GM10248 (cell line): ENCODE measurements at regions not wholly inside any gene's neighbourhood (a gene's known extent, or its start where the extent isn't known, plus 50 kb on each side); places are given as distances from the start of the nearest gene placed in this dataset.

ENCODE experiments used
- CTCF ChIA-PET: fragments of 300-600 bp; sonication (Branson Sonifier 250); formaldehyde crosslinking; extraction: SDS; loops from one replicate; lab custom pipeline; 2021; ENCODE audit warnings: antibody characterized with exemption; lab: Yijun Ruan, JAX
- POLR2A ChIA-PET: fragments of 350-650 bp; sonication (Branson Sonifier 250); formaldehyde crosslinking; extraction: SDS; loops from one replicate; lab custom pipeline; 2020; ENCODE audit warnings: antibody characterized with exemption; lab: Yijun Ruan, JAX
- DNase-seq: peaks from one replicate; pipeline ENCODE4 v3.0.0; 2012; ENCODE audit errors: extremely low spot score
- CTCF ChIP-seq: IDR thresholded peaks from 2 replicates; pipeline ENCODE4 v1.5.1; 2012; ENCODE audit warnings: mild to moderate bottlenecking, low read depth; ENCODE audit errors: extremely low read depth, missing control alignments, control extremely low read depth

GRCh38 chr4:120540625-120541024 lies 381.9 kb downstream of the PRDM5 start:
- DNase-seq: no peak
- ChIA-PET CTCF (no interaction called here), POLR2A (no interaction called here)
- TF ChIP-seq CTCF: no peak

DNA sequence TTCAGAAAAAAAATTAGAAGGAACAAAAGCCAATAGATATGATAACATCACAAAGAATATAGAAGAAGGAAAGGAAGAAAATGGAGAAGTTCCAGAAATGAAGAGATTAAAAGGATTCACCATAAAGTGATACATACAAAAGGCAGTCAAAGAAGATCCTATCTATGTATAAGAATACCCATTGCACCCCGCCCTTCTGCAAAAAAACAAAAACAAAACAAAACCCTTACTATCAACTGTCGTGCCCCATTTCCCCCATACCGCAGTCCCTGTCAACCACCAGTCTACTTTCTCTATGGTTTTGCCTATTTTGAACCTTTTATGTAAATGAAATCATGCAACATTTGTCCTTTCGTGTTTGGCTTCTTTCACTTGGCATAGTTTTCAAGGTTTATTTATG lies 385.6 kb downstream of the PRDM5 start:
- ChIA-PET CTCF (interaction anchor here (1.1 kb wide), 1 partner anchor 13 kb away, joined by 3 read pairs; no protein-coding TSS in a partner anchor), POLR2A (no interaction called here)
- TF ChIP-seq CTCF: no peak
- DNase-seq: no peak

DNA sequence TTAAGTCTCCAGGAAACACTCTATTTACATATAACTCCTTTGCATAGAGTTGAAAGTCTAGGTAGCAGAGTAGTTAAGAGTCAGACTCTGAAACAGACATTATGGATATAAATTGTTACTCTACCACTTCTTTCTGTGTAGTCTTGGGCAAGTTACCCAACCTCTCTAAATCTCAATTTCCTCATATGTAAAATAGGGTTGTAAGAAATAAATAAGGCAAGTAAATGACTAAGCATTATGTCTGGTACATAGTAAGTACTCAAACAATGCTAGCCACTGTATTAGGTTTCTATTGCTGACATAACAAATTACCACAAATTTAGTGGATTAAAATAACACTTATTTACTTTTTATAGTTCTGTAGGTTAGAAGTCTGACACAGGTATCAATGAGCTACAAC lies 394.1 kb downstream of the PRDM5 start:
- ChIA-PET POLR2A (no interaction called here), CTCF (no interaction called here)
- no peak for DNase-seq
- no peak for TF ChIP-seq CTCF

DNA sequence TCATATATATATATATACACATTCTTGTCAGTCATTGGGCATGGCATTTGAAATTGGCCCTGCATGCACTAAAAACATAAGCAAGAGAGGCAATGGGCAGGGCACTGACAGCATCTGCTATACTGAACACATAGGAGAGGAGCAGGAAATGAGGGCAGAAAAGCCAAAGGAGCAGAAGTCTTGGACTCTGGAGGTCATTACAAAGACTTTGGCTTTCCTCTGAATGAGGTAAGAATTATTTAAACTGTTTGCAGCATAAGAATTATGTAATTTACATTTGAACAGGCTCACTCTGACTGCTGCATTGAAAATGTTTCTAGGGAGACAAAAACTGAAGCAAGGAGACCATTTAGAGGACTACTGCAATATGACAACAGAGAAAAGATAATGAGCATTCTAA lies 396.5 kb downstream of the PRDM5 start:
- ChIA-PET POLR2A (no interaction called here), CTCF (no interaction called here)
- no peak for DNase-seq
- TF ChIP-seq CTCF: no peak

GRCh38 chr4:120525106-120525505 lies 397.4 kb downstream of the PRDM5 start:
- DNase-seq: no peak
- TF ChIP-seq CTCF: no peak
- CTCF ChIA-PET: no interaction called here
- POLR2A ChIA-PET: no interaction called here

DNA sequence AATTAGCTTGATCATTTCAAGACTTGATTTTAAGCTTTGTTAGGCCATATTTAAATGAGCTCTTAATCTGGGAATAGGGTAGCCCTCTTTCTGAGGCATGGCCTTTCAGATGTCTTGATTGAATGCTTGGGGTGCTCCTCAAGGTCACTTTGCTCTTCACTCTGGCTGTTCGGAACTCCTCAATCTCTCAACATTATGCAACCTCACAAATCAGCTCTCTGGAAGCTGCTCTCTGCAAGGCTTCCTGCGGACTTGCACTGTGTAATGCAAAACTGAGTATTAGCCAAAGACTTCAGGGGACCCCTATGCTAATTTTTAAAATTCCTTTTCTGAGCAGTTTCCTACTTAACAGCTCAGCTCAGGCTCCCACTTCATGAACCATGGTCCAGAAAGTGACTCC lies 398.3 kb downstream of the PRDM5 start:
- no peak for TF ChIP-seq CTCF
- ChIA-PET CTCF (interaction anchor here (0.7 to 1.3 kb wide), 2 partner anchors 12 to 14 kb away, joined by 3 to 4 read pairs; no protein-coding TSS in a partner anchor), POLR2A (no interaction called here)
- DNase-seq: no peak

DNA sequence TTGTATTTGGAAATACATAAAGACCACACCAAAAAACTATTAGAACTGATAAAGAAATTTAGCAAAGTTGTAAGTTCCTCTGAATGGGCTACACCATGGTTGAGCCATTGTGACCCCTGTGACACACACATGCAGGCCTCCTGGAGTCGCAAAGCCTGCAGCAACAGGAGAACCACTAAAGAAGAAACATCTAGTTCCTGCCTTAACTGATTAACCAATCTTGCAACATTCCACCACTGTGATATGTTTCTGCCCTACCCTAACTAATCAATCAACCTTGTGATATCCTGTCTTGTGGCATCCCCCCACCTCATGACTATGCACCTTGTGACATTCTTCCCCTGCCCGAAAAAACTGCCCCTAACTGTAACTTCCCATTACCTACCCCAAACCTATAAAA lies 401.8 kb downstream of the PRDM5 start:
- TF ChIP-seq CTCF: no peak
- CTCF ChIA-PET: no interaction called here
- DNase-seq: no peak
- POLR2A ChIA-PET: no interaction called here
